ENCODE measurements at regions not wholly inside any gene's neighbourhood (a gene's known extent, or its start where the extent isn't known, plus 50 kb on each side); places are given as distances from the start of the nearest gene placed in this dataset.
"Not testable (repeated sequence)": the region's sequence is repeated elsewhere in the genome, so short reads cannot be mapped to it uniquely, and the experiment has no call there.

- no peak for TF ChIP-seq CTCF (conservative IDR thresholded peaks at IDR 0.05; ENCODE audit: low read depth, low read length)
- H3K4me3 ChIP-seq (ENCODE audit: low read depth, low read length): no peak overlapping the region
- no peak for DNase-seq (ENCODE audit: low read depth)
Measured at GRCh38 chr3:5768281-5768945, 580.9 kb downstream of the EDEM1 start.

- DNase-seq (ENCODE audit: low read depth): no peak
- H3K4me3 ChIP-seq (ENCODE audit: low read depth, low read length): no peak overlapping the region
- no peak for TF ChIP-seq CTCF (conservative IDR thresholded peaks at IDR 0.05; ENCODE audit: low read depth, low read length)
Measured at GRCh38 chr3:5769825-5770224, 582.3 kb downstream of the EDEM1 start.

DNA sequence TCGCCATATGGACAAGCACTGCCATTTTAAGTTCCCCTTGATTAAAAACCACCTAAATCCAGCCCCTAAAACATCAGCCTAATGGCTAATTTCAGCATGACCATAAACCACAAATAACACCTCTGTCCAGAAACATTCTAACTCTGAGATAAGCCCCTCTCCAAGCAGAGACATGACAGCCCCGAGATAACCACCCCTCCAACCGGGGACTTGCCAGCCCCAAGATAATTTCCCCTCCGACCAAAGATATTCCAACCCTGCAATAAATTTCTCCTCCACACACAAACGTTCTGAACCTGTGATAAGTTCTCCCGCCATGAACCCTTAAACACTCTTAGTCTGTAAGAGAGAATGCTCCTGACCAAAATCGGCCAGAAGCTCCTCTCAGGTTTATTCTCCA, 586.8 kb downstream of the EDEM1 start:
- TF ChIP-seq CTCF (conservative IDR thresholded peaks at IDR 0.05; ENCODE audit: low read depth, low read length): no peak
- DNase-seq (ENCODE audit: low read depth): no peak
- H3K4me3 ChIP-seq (ENCODE audit: low read depth, low read length): no peak overlapping the region

DNA sequence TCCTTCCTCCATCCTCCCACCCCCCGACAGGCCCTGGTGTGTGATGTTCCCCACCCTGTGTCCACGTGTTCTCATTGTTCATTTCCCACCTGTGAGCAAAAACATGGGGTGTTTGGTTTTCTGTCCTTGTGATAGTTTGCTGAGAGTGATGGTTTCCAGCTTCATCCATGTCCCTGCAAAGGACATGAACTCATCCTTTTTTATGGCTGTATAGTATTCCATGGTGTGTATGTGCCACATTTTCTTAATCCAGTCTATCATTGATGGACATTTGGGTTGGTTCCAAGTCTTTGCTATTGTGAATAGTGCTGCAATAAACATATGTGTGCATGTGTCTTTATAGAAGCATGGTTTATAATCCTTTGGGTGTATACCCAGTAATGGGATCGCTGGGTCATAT, 587.6 kb downstream of the EDEM1 start:
- not testable (repeated sequence) for DNase-seq (ENCODE audit: low read depth); H3K4me3 ChIP-seq (ENCODE audit: low read depth, low read length)

DNA sequence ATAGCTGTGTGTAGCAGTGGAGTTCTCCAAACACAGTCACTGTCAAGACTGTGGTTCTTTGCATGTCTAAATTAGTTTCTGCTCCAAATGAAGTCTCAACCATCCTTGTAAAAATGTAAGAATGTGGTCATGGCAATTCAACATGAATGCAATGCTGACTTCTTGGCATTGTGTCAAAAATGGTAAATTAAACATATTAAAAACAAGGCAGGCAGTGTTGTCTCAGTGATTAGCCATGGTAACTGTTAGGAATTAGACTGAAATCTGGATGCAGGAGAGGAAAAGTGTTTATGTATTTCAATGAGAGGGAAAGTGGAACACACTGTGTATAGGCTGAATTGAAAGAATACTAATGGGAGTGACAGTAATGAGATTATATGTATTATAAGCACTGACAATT, 597.2 kb downstream of the EDEM1 start:
- no peak for DNase-seq (ENCODE audit: low read depth)
- TF ChIP-seq CTCF (conservative IDR thresholded peaks at IDR 0.05; ENCODE audit: low read depth, low read length): no peak
- no peak overlapping the region for H3K4me3 ChIP-seq (ENCODE audit: low read depth, low read length)

- TF ChIP-seq CTCF (conservative IDR thresholded peaks at IDR 0.05; ENCODE audit: low read depth, low read length): no peak
- DNase-seq (ENCODE audit: low read depth): no peak
- H3K4me3 ChIP-seq (ENCODE audit: low read depth, low read length): no peak overlapping the region
Measured at GRCh38 chr3:5787861-5788488, 600.5 kb downstream of the EDEM1 start.

GRCh38 chr3:5788496-5788895, 601.0 kb downstream of the EDEM1 start:
- no peak for TF ChIP-seq CTCF (conservative IDR thresholded peaks at IDR 0.05; ENCODE audit: low read depth, low read length)
- no peak overlapping the region for H3K4me3 ChIP-seq (ENCODE audit: low read depth, low read length)
- DNase-seq (ENCODE audit: low read depth): no peak
